DLD1 (cell line): ENCODE measurements at regions not wholly inside any gene's neighbourhood (a gene's known extent, or its start where the extent isn't known, plus 50 kb on each side); places are given as distances from the start of the nearest gene placed in this dataset.

Experiments used
- in situ Hi-C: cut with HindIII; loops from 2 replicates; pipeline ENCODE4 v1.10.0; 2017; ENCODE audit warnings: low sequenced_read_pairs

- in situ Hi-C loops, result no loop called here
Observed at GRCh38 chr5:155389498-155389897, 375.9 kb downstream of the KIF4B start.

- in situ Hi-C loops, result no loop called here
Observed at GRCh38 chr5:155394727-155395126, 381.2 kb downstream of the KIF4B start.

GRCh38 chr5:155402927-155403640, 389.5 kb downstream of the KIF4B start:
- in situ Hi-C loops, result no loop called here

DNA sequence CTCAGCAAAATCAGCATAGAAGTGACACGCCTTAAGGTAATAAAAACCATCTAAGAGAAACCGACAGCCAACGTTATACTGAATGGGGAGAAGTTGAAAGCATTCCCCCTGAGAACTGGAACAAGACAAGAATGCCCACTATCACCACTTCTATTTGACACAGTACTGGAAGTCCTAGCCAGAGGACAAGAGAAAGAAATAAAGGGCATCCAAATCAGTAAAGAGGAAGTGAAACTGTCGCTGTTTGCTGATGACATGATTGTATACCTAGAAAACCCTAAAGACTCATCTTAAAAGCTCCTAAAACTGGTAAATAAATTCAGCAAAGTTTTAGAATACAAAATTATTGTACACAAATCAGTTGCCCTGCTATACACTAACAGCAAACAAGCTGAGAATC, 393.3 kb downstream of the KIF4B start:
- in situ Hi-C loops, result no loop called here

DNA sequence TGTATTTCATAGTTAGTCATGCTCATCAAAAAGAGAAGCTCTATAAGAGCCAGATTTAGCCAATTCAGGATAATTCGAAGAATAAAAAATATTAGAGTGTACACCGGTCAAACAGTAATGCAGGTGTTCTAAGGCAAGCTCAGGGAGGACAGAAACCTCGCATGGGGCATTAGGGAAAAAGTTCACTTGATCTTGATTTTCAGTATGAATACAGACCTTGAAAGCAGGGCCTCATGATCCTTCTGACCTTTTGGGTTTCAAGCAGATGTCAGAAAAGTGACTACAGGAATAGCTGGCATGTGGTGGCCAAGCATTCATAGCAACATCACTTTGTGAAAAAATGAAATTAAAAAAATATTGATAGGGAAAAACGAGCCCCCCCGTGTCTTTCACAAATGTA, 394.9 kb downstream of the KIF4B start:
- in situ Hi-C loops, result no loop called here

- in situ Hi-C loops, result no loop called here
Observed at GRCh38 chr5:155416765-155417164, 403.2 kb downstream of the KIF4B start.

- in situ Hi-C loops, result no loop called here
Observed at GRCh38 chr5:155418960-155419579, 405.5 kb downstream of the KIF4B start.

GRCh38 chr5:155430192-155430591, 416.6 kb downstream of the KIF4B start:
- in situ Hi-C loops, result no loop called here

GRCh38 chr5:155434267-155434666, 420.7 kb downstream of the KIF4B start:
- in situ Hi-C loops, result no loop called here

- in situ Hi-C loops, result no loop called here
Observed at GRCh38 chr5:155434681-155435080, 421.1 kb downstream of the KIF4B start.

- in situ Hi-C loops, result no loop called here
Observed at GRCh38 chr5:155441849-155442248, 428.3 kb downstream of the KIF4B start.

DNA sequence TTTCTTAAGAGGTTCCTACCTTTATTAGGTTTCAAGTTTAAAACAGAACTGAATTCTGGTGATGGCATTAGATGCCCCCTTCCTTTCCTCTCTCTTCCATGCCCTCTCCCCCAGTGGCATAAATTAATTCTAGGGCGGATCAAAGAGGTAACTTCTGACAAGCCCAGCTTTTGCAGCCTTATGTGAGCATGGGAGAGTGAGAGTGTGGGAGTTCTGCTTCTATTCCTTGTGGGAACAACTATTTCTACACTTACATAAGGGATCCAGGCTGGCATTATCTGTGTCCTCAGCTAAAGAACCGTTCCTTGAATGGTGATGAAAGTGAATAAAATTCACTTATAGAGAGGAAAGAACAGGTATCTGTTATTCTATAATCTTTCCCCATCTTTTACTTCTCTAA, 437.6 kb downstream of the KIF4B start:
- in situ Hi-C loops, result no loop called here

DNA sequence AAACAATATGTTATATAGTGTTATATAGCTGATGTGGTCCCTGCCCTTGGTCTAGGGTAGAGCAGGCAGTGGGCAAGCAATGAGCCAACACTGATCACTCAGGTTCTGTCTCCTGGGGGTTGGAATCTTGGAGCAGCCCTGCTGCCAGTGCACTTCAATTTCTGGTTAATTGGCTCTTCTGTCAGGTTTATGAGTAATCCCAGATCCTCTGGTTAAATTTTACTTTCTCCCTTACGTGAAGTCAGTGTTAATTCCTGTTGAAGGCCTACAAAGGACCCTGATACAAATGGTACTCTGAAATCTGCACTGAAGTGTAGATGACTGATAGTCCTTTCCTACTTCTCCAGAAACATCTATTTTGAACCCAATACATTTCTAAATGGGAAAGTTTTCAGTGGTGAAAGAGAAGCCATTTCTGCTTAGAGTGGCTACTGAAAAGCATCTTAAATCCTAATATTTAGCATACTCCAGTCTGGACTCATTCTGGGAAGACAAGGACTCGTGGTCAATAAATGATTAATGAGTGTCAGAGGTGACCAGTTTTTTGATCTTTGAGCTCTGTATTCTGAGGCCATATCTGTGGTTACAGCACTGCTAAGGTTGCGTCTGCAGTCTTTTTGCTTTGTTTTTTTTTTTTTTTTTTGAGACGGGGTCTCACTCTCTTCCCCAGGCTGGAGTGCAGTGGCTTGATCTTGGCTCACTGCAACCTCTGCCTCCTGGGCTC, 442.4 kb downstream of the KIF4B start:
- in situ Hi-C loops, result no loop called here

- in situ Hi-C loops, result no loop called here
Observed at GRCh38 chr5:155459889-155460500, 446.4 kb downstream of the KIF4B start.

DNA sequence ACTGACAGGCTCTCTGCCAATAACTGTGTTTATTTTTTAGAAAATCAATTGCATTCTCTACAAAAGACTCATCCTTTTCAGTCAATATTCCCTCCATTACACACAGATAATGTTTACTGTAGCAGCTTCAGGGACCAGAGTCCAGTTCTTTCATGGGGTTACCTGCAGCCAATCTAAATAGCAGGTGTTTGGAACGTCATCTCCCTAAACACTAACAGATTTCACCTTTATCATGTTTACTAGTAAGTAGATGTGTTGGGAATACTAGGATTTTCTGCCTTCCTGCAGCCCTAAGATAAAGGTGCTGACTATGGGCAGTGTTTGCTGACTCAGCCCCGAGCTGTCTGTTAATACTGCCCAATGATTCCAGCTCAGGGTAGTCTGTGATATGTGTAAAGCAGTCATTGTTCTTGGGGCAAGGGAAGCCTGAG, 447.0 kb downstream of the KIF4B start:
- in situ Hi-C loops, result no loop called here

DNA sequence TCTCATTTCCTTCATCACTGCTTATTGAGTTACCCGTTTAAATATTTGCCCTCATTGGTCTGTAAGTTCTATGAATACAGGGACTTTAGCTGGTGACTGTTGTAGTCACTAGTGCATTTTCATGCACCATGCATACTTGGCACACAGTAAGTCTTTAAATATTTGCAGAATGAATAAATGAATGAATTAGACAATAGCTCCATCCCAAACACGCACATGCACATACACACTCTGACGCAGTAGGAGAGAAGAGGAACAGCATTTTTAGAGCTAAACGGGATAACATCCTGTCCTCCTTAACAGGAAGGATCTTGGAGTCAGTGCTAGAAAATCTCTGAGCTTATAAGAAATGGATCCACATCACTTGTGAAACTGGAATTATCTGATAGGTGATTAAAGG, 447.7 kb downstream of the KIF4B start:
- in situ Hi-C loops, result no loop called here

DNA sequence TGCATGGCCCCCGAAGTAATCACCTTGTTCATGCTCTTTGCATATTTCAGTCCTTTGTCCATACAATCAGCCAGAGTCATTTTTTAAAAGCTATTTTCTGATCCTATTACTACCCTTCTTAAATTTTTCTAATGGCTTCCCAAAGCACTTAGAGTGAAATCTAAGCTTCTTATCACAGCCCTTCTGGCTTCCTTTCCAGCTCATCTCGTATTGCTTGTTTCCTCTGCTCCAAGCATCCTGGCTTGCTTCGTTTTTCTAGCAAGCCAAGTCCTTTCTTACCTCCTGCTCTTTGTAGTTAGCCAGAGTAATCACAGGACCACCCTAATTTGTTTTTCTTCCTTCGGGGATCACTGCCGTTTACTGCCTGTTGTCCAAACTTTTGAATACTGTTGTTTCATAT, 453.3 kb downstream of the KIF4B start:
- in situ Hi-C loops, result no loop called here

DNA sequence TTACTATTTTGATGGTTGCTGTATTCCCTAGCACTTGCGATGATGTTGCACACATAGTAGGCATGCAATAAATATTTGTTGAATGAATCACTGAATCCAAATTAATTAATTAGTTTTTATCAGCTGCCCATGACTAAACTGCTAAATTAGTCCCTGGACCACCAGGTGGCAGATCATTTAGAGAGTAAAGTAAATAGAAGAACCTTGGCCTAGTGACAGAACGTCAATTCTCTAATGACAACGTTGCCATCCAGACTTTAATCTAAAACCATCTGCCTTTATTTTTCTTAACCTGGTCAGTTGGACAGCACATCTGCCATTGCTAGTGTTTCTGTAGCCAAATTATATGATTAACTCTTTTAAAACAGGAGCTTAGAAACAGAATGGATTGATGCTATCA, 457.5 kb downstream of the KIF4B start:
- in situ Hi-C loops, result no loop called here

DNA sequence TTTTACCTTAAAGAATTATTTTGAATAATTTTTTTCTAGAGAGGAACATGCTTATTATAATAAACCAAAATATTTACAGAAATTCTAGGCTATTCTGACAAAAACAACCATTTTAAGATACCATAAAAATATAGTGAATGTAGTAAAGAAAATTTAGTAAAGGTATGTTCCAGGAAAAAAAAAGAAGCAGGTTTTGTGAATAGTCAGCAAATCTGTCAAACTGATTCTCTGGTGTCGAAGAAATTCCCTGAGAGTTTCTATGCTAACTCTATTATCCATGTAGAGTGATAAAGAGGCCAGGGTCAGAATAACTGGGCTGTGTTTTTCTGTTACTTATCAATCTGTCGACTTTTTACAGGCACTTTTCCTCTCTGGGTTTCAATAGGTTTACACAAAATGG, 459.2 kb downstream of the KIF4B start:
- in situ Hi-C loops, result no loop called here

GRCh38 chr5:155475318-155475717, 461.8 kb downstream of the KIF4B start:
- in situ Hi-C loops, result no loop called here

- in situ Hi-C loops, result no loop called here
Observed at GRCh38 chr5:155480731-155481131, 467.2 kb downstream of the KIF4B start.

DNA sequence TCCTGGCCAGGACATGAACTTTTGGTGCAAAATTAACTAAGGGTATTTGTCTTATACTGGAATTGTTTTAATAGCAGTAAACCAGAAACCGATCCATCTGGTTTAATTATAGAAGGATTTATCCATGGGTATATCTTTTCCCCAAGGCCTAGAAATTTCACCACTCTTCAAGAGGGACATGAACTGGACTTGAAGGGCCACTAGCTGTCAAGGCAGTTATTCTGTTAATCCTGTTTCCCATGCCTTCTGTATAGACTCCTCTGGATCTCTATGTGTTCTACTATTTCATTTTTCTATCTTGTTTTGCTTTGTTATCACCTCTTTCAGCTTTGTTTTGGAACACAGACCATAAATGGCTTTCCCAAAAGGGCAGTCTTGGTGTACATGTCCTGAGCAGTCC, 467.6 kb downstream of the KIF4B start:
- in situ Hi-C loops, result no loop called here
